NCI-H345 (cell line): ENCODE measurements at regions not wholly inside any gene's neighbourhood (a gene's known extent, or its start where the extent isn't known, plus 50 kb on each side); places are given as distances from the start of the nearest gene placed in this dataset.
"Not testable (repeated sequence)": the region's sequence is repeated elsewhere in the genome, so short reads cannot be mapped to it uniquely, and the experiment has no call there.

Experiments used
- DNase-seq: peaks from one replicate; lab custom pipeline; 2025; lab: John Stamatoyannopoulos, UW

GRCh38 chr13:109702030-109702597, 84.3 kb downstream of the IRS2 start:
- not testable (repeated sequence) for DNase-seq

DNA sequence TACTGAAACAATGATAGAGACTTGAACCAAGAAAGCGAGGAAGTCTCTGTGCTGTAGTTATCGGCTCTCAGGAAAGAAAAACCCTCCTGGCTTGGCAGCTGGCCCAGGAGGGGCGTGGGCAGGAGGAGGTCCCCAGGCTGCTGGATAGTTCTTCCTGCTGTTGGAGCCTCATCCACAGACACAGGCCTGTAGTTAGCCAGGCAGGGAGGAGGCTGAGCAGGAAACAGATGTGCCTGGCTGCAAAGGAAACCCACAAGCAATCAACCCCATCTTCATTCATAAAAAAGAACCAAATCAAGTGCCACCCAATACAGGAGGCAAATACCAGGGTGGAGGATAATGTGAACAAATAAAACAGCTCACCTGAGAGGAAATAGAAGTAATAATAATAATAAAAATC, 86.2 kb downstream of the IRS2 start:
- peak; percentile 92 for DNase-seq

GRCh38 chr13:109699628-109700071, 86.7 kb downstream of the IRS2 start:
- peak; percentile 83 for DNase-seq

GRCh38 chr13:109698779-109699178, 87.6 kb downstream of the IRS2 start:
- DNase-seq: no peak

GRCh38 chr13:109697936-109698335, 88.4 kb downstream of the IRS2 start:
- no peak for DNase-seq

DNA sequence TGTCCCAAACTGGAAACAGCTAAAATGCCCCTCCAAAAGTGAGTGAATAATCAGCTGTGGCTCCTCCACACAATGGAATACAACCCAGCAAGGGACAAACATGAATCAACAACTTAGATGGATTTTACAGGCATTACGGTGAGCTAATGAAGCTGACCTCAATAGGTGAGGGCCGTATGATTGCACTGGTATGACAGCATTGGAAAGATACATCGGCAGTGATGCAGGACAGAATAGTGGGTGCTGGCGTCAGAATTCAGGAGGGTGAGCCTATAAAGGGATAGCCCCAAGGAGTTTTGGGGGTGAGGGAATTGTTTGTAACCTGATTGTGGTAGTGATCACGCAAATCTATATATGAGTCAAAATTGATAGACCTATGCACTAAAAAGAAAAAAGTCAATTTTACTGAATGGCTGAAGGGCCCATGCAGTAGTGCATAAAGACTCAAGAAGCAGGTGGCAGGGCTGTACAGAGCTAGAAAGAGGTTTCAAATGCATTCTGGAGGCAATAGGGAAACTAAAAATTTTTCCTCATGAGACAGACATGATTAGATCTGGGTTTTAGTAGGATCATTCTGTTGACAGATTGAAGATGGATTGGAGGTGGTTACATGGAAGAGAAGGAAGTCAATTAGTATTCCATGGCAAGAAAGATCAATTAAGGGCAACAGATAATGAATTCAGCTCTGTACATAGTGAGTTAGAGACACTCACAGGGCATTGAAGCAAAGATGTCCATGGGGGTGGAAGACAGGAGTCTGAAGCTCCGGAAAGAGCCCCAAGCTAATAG, 90.8 kb downstream of the IRS2 start:
- DNase-seq: no peak

- DNase-seq: no peak
Measured at GRCh38 chr13:109694972-109695371, 91.4 kb downstream of the IRS2 start.

DNA sequence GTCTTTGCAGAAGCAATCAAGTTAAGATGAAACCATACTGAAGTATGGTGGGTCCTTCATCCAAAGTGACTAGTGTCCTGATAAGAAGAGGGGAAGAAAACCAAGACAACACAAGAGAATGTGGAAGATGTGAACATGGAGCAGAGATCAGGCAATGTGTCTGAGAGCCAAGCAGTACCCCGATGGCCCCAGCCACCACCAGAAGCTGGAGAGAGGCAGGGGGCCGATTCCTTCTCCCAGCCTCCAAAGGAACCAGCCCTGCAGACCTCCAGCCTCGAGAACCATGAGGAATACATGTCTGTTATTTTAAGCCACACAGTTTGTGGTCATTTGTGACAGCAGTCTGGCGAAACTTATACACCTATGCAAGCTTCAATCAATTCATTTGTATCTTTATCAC, 93.2 kb downstream of the IRS2 start:
- no peak for DNase-seq

DNA sequence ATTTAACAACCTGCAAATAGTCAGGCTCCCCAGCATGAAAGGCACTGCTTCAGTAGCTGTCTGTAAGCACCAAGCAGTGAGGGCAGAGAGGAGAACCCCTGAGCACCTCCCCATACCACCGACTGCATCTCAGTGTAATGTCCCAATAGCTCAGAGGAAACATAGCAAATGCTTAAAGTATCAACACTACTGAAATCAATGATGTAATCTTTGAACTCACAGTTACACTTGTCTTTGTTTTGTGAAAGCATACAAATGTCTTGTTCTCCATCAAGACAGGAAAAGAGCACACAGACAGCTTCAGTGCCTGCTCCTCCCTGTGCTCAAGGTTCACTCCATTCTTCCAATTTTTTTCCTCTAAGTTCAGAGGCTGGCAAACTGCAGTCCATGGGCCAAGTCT, 94.7 kb downstream of the IRS2 start:
- DNase-seq: no peak

DNA sequence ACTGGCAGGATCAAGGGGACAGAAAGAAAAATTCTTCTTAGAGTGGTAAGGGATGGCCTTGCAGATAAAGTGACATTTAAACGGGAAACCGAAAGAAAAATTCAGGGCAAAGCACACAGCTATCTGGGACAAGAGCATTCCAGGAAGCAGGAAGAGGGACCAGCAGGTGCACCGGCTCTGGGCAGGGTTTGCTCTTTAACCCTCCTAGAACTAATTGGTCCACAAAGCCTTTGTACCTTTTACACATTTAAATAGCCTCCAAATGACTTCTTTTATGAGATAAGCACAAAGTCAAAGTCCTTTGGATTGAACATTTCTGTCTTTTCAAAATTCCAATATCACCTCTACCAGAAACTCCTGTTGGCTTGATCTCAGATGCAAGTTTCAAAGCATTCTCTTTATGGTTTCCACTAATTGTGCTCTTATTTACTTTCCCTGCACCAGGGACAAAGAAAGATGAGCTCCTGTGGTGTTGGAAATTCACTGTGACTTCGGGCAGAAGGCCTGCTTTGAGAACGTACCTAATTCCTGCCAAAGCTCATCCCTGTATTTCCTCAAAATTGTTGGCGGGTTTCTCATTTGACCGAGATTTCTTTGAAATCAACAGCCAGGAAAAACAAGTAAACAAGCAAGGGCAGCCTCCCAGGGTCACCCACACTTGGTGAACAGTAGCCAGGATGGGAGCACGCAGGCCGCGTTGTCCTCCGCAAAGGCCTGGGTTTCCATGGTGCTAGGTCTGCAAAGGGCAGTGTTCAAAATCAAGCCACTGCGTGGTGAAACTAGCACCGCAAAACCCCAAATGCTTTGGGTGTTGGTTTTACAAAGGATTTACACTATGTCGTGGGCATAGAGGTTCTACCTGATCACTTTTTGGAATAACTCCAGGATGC, 98.6 kb downstream of the IRS2 start:
- peak; percentile 82 for DNase-seq

DNA sequence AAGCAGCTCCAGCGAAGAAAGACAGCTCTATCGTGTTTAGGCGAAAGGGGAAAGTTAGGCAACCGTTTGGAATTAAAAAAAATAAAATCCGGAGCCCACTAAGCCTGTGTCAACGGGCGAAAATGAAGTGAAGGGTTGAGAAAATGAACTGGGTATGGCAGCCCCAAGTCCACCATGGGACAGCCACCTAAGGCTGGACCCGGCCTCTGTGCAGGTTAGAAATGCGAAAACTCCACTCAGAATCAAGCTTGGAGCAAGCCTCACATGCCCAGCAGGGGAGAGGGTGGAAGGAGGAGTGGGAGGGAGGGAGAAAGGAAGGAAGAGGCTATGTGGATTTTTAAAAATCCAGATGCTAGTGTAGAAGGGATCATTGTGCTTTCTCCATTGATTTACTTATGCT, 101.2 kb downstream of the IRS2 start:
- DNase-seq: no peak

- DNase-seq: peak; percentile 25
Measured at GRCh38 chr13:109684824-109685202, 101.6 kb downstream of the IRS2 start.

- no peak for DNase-seq
Measured at GRCh38 chr13:109684084-109684823, 102.1 kb downstream of the IRS2 start.

DNA sequence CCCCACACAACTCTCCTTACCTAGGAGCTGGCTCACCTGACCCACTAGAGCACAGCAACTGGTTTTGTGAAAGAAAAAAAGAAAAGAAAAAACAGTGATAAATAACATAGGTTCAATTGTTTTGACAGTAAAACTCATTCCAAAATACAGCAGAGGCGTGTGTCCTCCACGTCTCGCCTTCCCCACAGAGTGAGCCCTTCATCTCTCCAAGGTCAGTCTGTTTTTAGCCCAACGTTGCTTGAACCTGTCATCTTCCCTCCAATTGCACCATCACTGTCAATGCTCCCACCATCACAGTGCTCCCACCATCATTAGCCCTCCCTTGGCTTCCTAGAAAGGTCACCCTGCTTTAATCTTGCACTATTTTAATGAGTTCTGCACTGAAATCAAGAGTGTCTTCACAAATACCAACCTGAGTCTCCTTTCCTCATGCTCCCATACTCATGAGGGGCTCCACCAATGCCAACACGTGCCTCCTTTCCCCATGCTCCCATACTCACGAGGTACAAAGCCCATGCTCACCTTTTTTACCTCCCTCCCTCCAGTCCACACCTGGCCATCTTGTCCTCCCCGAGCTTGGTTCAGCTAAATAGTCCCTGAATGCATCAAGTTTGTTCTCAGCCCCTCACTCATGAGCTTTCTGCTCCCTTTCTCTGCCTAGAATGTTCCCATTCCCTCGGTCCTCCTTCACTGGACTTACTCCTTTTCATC, 103.7 kb downstream of the IRS2 start:
- DNase-seq: no peak

- DNase-seq: no peak
Measured at GRCh38 chr13:109680930-109681329, 105.5 kb downstream of the IRS2 start.

GRCh38 chr13:109680288-109680687, 106.1 kb downstream of the IRS2 start:
- DNase-seq: no peak

DNA sequence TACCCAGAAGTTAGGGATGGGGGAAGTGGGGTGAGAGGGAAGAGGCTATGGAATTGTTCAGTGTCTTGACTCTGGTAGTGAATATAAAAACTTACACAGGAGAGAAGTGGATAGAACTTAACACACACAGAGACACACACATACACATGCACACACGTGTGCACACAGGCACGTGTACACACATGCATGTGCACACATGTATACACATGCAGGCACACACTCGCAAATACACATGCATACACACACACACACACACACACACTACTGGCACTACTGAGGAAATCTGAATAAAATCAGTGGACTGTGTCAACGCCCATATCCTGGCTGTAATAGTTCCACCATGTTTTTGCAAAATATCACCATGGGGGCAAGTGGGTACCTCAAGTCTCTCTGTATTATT, 107.9 kb downstream of the IRS2 start:
- DNase-seq: no peak

DNA sequence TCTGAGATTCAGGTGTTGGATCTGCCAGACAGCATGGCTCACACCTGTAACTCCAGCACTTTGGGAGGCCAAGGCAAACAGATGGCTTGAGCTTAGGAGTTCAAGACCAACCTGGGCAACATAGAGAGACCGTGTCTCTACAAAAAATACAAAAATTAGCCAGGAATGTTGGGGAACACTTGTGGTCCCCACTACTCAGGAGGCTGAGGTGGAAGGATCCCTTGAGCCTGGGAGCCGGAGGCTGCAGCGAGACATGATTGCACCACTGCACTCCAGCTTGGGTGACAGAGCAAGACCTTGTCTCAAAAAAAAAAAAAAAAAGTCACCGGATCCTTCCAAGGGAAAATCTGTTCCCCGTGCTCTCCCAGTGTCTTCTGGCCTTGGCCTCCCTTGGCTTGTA, 109.2 kb downstream of the IRS2 start:
- no peak for DNase-seq

DNA sequence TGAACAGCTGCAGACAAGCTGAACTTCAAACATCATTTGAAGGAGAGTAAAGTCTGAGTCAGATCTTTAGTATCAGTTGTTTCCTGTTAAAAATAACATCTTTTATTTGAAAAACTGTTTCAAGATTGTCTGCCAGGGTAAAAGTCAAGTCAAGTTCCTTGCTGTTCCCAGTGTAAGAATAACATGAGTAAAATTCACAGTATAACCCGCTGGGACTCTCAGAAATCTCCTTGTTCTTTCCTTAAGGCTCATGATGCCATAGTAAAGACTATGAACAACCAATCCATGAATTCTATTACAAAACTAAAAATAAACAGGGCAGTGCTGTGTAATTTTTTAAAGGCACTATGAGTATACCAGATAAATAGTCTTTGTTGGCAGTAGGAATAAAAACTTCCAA, 112.9 kb downstream of the IRS2 start:
- DNase-seq: no peak

GRCh38 chr13:109672545-109672944, 113.8 kb downstream of the IRS2 start:
- DNase-seq: no peak

GRCh38 chr13:109671919-109672318, 114.5 kb downstream of the IRS2 start:
- no peak for DNase-seq

GRCh38 chr13:109670776-109671175, 115.6 kb downstream of the IRS2 start:
- DNase-seq: no peak
